Stimulated activated CD4-positive, alpha-beta T cell treated with anti-CD3 and anti-CD28 coated beads, TNF-alpha, amount 100 ng/mL, for 24 hours (primary cell): ENCODE measurements at regions not wholly inside any gene's neighbourhood (a gene's known extent, or its start where the extent isn't known, plus 50 kb on each side); places are given as distances from the start of the nearest gene placed in this dataset.

Experiments used
- DNase-seq, 3 experiments: peaks; one replicate each; pipeline ENCODE4 v3.0.0-alpha.2; 2020; ENCODE audit warnings: low read depth in 3 of 3

- no peak for DNase-seq
Observed at GRCh38 chr21:35938446-35938845, 121.9 kb downstream of the SETD4 start.

GRCh38 chr21:35933466-35933865, 126.9 kb downstream of the SETD4 start:
- no peak for DNase-seq

GRCh38 chr21:35932232-35932911, 128.0 kb downstream of the SETD4 start:
- DNase-seq: peak in 1 of 3 experiments; percentile 22

DNA sequence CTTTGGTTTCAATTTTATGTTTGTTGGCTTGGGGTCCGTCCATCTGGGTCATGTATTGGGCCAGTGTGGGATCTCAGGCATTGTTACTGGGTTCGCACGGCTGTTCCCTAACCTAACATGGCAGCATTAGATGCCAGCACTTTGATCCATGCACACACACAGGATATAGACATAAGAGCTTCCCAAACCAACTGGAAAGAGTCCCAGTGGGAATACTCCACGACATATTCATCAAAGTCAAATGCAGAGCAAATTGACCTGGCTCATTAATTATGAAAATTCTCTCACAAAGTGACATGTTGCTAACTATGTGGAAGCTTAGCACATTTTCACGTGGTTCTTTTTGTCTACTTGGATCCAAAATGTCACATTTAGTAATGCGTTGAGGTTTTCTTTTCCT, 130.4 kb downstream of the SETD4 start:
- no peak for DNase-seq

DNA sequence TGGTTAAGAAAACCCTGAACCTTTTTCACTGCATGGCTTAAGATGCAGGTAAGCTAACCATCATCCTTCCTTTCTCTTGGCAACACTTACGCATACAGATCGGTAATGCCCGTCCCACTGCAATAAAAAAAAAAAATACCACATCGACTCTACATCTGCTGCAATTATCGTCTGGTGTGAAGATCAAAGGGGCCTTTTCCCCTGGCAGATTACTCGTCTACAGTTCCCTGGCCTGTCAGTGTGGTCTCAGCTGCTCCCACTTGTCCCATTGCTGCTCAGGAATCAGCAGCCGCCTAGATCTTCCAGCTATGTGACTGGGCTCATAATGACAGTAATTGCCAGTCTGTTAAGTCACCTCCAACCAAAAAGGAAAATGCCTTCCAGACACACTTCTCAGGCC, 133.1 kb downstream of the SETD4 start:
- DNase-seq: no peak

DNA sequence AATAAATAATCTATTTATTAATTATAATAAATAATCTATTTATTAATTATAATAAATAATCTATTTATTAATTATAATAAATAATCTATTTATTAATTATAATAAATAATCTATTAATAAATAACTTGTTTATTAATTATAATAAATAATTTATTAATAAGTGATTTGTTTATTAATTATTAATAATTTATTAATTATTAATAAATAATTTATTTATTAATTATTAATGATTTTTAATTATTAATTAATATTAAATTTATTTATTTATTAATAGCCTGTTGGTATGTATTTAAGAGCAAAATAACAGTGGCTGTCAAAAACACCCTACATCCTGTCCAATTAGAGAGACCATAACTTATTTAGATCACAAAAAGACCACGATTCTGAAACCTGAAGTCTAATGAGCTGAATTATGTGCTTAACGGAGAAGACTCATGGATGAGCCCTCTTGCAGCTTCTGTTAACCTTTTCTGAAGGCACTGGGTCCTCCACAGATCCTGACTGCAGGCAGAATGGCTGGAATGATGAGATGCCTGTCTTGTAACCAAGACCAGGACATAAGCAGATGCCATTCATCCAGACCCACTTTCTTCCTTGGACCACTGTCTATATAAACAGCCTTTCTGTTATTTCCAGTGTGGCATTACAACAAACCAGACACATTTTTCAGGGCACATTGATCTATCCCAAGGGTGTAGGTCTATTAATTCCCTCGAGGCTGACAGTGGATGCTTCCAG, 134.2 kb downstream of the SETD4 start:
- DNase-seq: no peak

DNA sequence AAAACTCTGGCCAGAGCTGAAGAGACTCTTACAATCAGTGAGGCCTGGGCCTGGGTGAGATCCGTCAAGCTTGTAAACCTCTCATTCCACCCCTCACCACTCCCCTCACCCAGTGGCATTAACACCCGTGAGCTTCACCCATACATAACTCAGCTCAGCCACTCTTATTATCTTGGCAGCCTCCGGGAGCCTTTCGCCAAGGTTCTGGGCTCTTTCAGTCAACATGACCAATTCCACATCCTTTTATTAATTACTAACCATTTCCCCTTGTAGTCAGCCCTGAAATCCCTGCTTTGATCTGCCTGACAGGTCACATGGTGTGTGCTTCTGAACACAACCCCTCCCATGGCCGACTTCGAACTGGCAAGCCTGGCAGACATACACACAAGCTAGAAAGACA, 134.8 kb downstream of the SETD4 start:
- DNase-seq: no peak

GRCh38 chr21:35924714-35925301, 135.5 kb downstream of the SETD4 start:
- DNase-seq: no peak

GRCh38 chr21:35923971-35924370, 136.4 kb downstream of the SETD4 start:
- no peak for DNase-seq

GRCh38 chr21:35922618-35923017, 137.7 kb downstream of the SETD4 start:
- no peak for DNase-seq

- DNase-seq: no peak
Observed at GRCh38 chr21:35921471-35921870, 138.9 kb downstream of the SETD4 start.

GRCh38 chr21:35920436-35920835, 139.9 kb downstream of the SETD4 start:
- no peak for DNase-seq

DNA sequence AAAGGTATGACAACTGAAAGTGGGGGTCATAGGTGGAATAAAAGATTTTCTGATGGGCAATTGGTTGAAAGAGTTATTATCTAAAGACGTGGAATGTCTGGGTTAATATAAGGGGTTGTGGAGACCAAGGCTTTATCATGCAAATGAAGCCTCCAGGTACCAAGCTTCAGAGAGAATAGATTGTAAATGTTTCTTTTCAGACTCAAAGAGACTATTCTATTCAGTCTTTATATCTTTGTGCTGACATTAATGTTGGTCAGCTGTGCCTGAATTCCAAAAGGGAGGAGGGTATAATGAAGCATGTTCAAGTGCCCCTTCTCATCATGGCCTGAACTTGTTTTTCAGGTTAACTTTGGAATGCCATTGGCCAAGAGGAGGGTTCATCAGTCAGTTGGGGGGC, 145.3 kb downstream of the SETD4 start:
- DNase-seq: no peak

DNA sequence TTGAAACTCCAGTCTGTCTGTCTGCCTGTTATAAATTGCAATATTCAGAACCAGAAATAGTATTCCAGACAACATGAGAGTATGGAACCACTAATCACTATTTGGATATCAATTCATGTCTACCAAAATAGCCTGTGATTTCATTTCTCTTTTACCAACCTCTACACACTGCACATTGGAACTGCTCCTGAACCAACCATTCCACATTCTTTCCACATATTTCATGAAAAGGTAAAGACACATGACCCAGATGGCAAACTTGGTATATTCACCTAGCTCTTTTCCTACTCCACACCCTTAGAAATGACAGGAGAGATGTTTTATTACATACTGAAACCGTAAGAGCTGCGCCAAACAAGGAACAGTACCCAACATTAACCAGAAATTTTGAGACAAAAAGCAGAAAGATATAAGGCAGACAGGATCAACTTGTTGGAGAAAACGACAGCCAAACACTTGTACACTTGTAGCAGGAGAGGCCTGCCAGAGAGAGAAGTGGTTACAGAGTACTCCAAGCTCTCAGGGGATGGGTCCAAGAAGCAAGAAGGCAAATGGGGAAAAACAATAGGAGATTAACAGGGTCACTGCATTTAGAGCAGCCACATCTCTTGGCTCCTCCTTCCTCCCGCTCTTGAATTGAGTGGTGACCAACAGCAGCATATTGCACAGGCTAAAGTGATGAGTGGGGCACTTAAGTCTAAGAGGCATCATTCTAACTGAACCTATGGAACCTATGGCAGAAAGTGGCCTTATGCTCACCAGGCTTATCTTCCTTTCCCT, 148.7 kb downstream of the SETD4 start:
- DNase-seq: no peak

GRCh38 chr21:35909456-35910223, 150.7 kb downstream of the SETD4 start:
- DNase-seq: no peak

- no peak for DNase-seq
Observed at GRCh38 chr21:35908311-35909078, 151.8 kb downstream of the SETD4 start.

GRCh38 chr21:35906586-35906985, 153.7 kb downstream of the SETD4 start:
- DNase-seq: no peak

- DNase-seq: no peak
Observed at GRCh38 chr21:35905963-35906345, 154.4 kb downstream of the SETD4 start.

DNA sequence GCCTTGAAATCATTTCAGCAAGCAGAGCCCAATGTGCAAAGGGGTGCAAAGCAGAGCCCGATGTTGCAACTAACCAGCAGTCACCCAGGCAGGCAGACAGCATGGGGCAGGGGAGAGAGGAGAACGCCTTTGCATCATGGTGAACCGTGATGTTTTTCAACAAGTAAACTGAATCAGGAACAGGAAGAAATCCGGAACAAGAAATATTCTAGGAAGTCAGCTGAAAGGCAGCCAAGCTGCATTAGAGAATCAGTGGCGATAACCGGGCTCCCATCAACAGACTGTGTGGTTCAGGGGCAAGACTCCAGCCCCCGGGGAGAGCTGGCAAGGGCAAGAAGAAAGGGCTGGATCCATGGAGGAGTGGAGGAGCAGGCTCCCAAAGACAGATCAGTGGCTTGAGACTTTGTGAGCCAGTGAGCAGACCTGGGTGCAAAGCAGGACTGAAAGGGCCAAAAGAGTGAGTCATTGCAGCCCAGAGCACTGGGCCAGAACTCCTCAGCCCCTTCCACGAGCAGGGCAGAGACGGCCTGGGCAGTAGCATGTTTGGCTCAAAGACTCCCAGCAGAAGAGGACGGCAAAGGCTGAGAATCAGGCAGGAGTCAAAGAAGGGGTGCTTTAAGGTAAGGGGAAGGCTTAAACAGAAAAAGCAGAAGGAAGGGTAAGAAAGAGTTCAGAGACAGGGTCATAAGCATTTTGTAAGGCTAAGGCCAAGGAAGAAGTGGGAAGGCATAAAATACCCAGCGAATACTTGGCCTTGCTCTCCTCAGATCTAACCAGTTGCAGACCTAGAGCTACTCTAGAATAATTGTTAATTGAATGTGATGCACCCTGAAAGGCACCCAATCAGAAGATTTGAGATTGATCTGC, 155.0 kb downstream of the SETD4 start:
- DNase-seq: no peak

GRCh38 chr21:35900539-35900938, 159.8 kb downstream of the SETD4 start:
- DNase-seq: no peak
